GM19351 (cell line): ENCODE measurements at regions not wholly inside any gene's neighbourhood (a gene's known extent, or its start where the extent isn't known, plus 50 kb on each side); places are given as distances from the start of the nearest gene placed in this dataset.
"Not testable (repeated sequence)": the region's sequence is repeated elsewhere in the genome, so short reads cannot be mapped to it uniquely, and the experiment has no call there.

Experiments used
- ATAC-seq: cut with Tn5 transposase; IDR thresholded peaks from one replicate; pipeline ENCODE4 v1.9.1; 2021; ENCODE audit warnings: mild to moderate bottlenecking, moderate library complexity; ENCODE audit not compliant: unreplicated experiment

GRCh38 chr3:13228169-13228568 is 154.9 kb upstream of the IQSEC1 start:
- not testable (repeated sequence) for ATAC-seq

GRCh38 chr3:13227315-13228165 is 154.3 kb upstream of the IQSEC1 start:
- no peak for ATAC-seq

GRCh38 chr3:13224967-13225366 is 151.7 kb upstream of the IQSEC1 start:
- no peak for ATAC-seq

DNA sequence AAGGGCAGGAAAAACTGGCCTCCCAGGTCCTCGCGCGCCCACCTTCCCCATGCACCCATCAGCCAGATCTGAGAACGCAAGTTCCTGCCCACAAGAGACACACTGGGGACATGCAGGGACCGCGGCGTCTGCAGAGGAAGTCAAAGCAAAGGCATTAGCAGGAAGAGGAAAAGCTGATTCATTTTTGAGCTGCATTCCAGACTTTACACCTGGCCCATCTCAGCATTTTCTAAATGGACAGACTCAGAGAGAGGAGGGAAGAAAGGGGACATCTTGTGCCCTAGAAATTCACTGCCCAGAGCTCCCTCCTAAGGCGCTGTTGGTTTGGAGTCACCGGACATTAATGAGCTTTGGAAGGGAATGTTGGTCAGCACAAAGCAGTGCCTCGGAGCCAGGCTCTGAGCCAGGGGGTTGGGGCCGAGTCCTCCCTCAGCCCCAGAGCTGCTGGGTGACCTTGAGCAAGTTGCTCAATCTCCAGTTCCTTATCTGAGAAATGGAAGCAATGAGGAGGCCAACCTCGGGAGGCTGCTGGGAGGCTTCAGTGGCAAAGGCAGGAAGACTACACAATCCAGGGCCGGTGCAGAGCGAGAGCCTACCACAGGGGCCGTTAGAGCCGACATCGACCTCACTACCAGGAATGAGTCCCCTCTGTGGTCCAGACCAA is 150.5 kb upstream of the IQSEC1 start:
- no peak for ATAC-seq

DNA sequence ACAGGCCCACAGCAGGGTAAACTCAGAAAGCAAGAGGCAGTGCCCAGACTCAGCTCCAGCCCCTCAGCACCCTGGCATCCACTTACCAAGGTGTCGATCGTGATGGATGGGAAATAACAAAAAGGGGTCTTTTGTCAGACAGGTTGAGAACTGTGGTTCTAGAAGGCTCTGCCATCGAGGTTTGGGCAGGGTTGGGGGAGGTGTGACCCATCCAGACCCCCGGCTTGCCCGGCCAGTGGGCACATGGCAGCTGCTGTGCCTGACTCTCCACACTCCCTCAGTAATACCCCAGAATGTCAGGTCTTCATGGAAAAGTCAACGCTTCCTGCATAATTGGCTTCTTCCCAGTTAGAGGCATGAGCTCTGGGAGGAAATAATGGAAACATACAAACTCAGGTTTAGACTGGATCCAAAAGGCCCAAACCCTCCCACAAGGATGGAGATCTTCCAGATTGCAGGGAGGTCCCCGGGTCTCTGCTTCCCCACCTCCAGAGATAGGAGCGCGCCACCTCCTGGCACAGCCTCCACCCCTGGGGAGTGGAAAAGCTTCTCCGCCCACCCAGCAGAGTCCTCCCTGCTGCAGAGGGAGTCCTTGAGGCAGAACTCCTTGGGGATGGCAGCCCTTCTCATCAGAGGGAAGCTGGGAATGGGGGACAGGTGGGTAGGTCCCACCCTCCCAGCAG is 149.8 kb upstream of the IQSEC1 start:
- ATAC-seq = no peak

DNA sequence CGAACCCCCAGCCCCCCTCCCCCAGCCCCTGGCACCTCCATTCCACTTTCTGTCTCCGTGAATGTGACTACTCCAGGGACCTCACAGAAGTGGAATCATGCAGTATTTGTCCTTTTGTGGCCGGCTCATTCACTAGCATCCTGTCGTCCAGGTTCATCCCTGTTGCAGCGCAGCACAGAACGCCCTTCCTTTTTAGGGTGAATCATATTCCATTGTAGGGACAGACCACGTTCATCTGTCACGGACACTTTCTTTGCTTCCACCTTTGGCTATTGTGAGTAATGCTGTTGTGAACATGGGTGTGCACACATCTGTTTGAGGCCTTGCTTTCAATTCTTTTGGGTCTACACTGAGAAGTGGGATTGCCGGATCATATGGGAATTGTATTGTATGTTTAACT is 148.9 kb upstream of the IQSEC1 start:
- no peak for ATAC-seq

GRCh38 chr3:13221491-13222061 is 148.3 kb upstream of the IQSEC1 start:
- ATAC-seq = no peak

GRCh38 chr3:13220991-13221390 is 147.8 kb upstream of the IQSEC1 start:
- ATAC-seq = no peak

GRCh38 chr3:13219902-13220296 is 146.7 kb upstream of the IQSEC1 start:
- ATAC-seq = no peak

DNA sequence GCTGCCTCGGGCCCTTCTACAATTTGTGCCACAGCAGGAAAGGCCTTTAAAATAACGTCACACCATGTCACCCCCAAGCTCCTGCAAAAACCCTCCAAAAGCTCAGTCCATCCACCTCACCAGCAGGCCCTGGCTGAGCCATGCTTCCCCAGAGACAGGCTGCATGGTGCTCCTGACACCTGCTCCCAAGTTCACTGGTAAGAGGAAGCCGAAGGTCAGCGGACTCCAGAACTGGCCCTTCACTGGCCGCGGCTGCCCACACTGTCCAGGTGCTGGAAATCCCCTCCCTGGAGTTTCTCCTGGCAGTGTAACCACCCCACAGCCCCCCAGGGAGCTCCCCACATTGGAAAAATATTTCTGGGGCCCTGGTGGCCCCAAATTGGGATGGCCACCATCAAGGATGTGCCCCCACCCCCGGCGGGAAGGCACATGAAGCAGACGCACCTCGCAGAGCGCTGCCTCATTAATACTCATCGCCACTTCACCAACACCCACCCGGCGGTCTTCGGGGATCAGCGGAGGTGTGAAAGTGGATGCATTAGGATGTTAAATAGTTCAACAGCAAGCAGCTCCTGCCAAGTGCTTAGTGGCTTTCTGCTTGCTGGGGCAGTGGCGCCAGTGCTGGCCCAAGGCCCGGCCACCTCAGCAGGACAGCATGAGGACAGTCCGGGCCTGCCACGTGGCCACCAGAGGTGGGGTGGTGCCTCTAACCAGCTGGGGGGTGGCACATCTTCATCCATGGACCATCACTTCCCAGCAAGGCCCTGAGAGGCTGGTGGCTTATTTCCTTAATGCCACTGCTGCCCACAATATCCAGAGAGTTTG is 146.1 kb upstream of the IQSEC1 start:
- no peak for ATAC-seq

DNA sequence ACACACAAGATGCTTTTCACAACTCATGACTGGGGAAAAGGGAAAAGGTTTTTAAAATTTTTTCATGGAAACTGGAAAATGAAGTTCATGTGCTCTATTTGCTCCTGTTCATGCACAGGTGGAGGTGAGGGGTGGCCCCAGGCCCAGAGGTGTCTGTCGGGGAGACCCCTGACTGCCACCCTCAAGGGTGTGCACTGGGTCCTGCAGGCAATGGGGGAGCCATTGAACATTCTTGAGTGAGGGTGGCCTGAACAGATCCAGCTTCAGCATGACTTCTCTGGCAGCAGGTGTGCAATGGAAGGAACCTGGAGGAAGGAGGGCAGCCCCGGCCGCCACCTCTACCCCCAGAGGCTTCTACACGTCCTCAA is 145.3 kb upstream of the IQSEC1 start:
- ATAC-seq = no peak

GRCh38 chr3:13217736-13218540 is 144.7 kb upstream of the IQSEC1 start:
- no peak for ATAC-seq

DNA sequence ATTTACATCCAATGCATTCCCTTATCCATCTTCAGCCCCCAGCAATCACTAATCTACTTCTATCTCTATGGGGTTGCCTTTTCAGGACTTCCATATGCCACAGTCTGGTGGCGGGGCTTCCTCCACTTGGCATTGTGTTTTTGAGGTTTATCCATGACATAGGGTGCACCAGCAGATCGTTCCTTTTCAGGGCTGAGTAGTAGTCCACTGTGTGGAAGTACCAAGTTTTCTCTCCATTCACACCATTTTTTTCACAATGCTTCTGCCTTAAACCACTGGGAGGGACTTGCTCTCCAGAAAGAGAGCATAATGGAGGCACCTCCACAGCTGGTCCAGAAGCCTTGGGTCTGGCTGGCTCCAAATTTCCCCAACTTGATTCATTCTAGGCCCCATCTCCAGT is 144.0 kb upstream of the IQSEC1 start:
- no peak for ATAC-seq

DNA sequence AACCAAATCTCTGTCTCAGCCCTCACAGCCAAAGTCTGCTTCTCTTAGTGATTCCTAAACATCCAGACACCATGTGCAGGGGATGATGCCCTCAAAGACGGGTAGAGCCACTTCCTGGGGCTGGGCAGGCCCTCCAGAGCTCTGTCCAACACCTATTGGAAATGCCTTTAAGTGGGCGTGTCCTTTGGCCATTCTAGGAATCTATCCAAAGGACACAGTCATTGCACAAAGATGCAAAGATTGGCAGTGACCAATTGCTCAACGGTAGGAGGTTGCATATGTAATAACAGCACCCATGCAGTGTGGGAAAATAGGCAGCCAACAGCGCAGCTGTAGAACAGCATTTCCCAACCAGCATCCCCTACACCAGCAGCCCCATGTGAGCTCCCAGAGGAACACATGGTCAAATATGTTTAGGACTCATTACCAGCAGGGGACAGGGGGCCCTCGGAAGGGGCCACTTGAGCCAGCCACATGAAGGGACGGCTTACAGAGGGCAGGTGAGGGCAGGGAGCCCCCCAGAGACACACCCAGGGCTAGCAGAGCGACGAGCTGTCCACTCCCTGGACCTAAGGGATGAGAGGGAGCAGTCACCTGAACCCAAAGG is 142.8 kb upstream of the IQSEC1 start:
- ATAC-seq = no peak

DNA sequence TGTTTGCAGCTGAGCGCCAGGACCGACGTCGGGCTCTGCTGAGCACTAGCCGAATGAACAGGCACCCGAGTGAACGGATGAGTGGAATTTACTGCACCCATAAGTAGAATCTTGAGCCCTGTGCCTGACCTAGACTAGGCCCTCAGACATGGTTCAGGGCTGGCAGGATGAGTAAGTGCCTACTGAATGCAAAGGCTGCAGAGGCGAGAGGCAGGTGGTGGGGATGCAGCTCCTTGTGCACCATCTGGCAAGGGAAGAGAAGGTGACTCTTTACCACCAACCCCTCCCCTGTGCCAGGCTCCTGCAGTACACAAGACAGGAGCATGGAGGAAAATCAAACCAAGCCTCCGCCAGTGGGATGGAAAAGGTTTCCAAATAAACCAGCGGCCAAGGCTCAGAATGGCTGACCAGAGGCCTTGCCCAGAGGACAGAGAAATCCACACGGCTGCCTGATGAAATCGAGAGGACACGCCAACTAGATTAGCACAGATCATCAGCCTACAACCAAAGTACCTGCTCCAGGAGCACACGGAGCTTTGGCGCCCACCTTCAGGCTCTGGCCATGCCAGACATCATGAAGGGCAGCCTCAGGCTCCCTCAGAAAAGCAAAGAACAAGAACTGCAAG is 141.7 kb upstream of the IQSEC1 start:
- no peak for ATAC-seq

DNA sequence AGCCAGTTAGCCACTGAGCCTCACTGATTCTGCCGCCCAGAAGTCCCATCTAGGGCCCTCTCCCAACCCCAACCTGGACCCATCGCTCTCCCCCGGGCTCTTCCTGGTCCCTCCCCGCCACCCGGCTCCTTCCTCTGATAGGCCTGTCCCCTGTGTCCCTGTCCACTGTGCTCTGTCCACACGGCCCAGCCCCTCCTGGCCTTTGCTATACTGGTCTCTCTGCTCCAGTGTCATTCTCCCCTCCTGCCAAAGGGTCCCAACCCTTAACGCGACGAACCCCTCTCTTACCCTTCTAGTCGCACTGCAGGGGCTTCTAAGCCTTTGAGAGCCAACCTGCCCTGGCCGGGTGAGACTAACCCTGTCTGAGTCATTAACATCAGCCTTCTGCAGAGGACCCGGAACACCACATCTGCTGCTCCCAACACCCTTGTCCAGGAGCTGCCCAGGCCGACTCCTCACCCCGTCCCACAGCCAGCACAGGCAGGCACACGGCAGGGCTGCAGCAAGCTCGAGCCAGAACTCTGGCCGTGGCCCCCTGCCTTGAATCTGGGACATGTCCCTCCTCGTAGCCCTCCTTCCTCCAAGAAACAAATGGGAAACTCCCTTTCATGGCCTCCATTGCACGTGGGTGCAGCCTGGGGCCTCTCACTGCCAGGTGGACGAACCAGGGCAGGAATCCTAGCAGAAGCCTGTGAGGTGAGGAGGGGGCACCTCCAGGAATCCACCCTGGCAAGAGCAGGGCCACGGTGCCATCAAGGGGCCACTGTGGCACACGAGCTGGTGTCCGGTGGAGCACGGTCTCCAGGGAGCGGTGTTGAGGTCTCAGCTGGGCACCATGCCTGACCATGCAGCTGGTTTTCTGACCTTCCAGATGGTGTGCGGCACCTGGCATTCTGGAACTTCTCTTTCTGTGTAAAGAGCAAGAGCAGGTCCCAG is 140.9 kb upstream of the IQSEC1 start:
- no peak for ATAC-seq

GRCh38 chr3:13213490-13213889 is 140.3 kb upstream of the IQSEC1 start:
- ATAC-seq = no peak

DNA sequence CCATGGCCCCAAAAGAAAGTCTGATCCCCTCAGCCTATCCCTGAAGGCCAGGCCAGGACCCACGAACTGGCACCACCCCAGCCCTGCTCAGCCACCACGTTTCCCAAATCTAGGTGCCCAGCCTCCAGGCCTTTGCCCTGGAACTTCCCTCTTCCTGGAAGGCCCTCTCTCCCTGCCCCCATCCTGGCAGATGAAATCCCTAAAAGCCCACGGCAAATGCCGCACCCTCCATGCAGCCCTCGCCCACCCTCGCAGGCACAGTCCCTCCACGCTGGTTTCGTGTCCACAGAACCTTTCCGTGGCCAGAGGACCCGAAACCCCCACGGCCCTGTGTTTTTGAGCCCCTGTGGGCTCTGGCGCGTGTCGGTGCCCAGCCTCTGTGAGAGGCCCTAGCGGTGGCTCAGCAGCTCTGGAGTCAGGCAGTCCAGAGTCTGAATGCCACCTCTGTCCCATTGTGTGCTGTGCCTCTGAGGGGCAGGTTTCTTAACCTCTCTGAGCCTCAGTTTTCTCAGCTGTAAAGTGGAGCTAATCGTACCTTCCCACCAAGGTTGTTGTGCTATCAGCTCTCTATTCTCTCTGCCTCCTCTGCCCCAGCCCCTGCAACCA is 138.5 kb upstream of the IQSEC1 start:
- no peak for ATAC-seq
